Sigmoid colon (tissue), 6 donors: ENCODE measurements at regions not wholly inside any gene's neighbourhood (a gene's known extent, or its start where the extent isn't known, plus 50 kb on each side); places are given as distances from the start of the nearest gene placed in this dataset.

Experiments used
- DNase-seq: peaks from one replicate; pipeline ENCODE4 v3.0.0-alpha.2; 2019
- H3K27ac ChIP-seq, 4 donors: fragments of 200-600 bp; sonication (generic); one replicate each; pipeline ENCODE4 v1.5.1; 2016 to 2019; ENCODE audit warnings: mild to moderate bottlenecking in 1 of 4
- H3K27me3 ChIP-seq, 3 donors: fragments of 200-600 bp; sonication (generic); one replicate each; pipeline ENCODE4 v1.5.1; 2019; ENCODE audit warnings: mild to moderate bottlenecking in 1 of 3
- H3K36me3 ChIP-seq, 4 donors: fragments of 200-600 bp; sonication (generic); one replicate each; pipeline ENCODE4 v1.5.1; 2016 to 2019
- H3K4me1 ChIP-seq, 4 donors: fragments of 200-600 bp; sonication (generic); one replicate each; pipeline ENCODE4 v1.5.1; 2017 to 2019
- H3K4me3 ChIP-seq, 4 donors: fragments of 200-600 bp; sonication (generic); one replicate each; pipeline ENCODE4 v1.5.1; 2017 to 2019; ENCODE audit warnings: mild to moderate bottlenecking in 2 of 4, moderate library complexity in 1 of 4
- H3K9me3 ChIP-seq, 4 donors: fragments of 200-600 bp in 3 of 4; sonication (generic) in 3 of 4; one replicate each; pipeline versions ENCODE4 v1.5.1 to v1.6.1; 2013 to 2019
- CTCF ChIP-seq, 4 experiments: fragments of 450-650 bp in 3 of 4; fragments of 200-600 bp in 1 of 4; IDR thresholded peaks; one replicate each; pipeline ENCODE4 v1.5.1; 2016 to 2019; ENCODE audit warnings: antibody characterized with exemption in 4 of 4, mild to moderate bottlenecking in 3 of 4, moderate library complexity in 2 of 4
- EP300 ChIP-seq, 4 donors: sonication (generic); formaldehyde crosslinking; IDR thresholded peaks; one replicate each; pipeline ENCODE4 v1.6.1; 2017; ENCODE audit warnings: antibody characterized with exemption in 4 of 4
- POLR2A ChIP-seq, 2 donors: fragments of 450-650 bp; IDR thresholded peaks; one replicate each; pipeline ENCODE4 v1.6.1; 2016; ENCODE audit warnings: antibody characterized with exemption in 2 of 2, mild to moderate bottlenecking in 2 of 2, moderate library complexity in 2 of 2
- POLR2AphosphoS5 ChIP-seq, 4 donors: sonication (generic); formaldehyde crosslinking; IDR thresholded peaks; one replicate each; pipeline ENCODE4 v1.6.1; 2017; ENCODE audit warnings: antibody characterized with exemption in 4 of 4
- WGBS, 2 donors: extraction: QIAGEN DNeasy Blood & Tissue Kit; methylation state at CpG; one replicate each; pipeline ENCODE4 v1.1.7; 2013; 5-methylcytosine and 5-hydroxymethylcytosine counted together
- intact Hi-C: fragments of 100-400 bp; cut with DNase I; formaldehyde crosslinking; loops from one replicate; pipeline ENCODE4 v1.15.1; 2023
- donor health status: healthy with polysubstance abuse.
- donor health status: healthy.

DNA sequence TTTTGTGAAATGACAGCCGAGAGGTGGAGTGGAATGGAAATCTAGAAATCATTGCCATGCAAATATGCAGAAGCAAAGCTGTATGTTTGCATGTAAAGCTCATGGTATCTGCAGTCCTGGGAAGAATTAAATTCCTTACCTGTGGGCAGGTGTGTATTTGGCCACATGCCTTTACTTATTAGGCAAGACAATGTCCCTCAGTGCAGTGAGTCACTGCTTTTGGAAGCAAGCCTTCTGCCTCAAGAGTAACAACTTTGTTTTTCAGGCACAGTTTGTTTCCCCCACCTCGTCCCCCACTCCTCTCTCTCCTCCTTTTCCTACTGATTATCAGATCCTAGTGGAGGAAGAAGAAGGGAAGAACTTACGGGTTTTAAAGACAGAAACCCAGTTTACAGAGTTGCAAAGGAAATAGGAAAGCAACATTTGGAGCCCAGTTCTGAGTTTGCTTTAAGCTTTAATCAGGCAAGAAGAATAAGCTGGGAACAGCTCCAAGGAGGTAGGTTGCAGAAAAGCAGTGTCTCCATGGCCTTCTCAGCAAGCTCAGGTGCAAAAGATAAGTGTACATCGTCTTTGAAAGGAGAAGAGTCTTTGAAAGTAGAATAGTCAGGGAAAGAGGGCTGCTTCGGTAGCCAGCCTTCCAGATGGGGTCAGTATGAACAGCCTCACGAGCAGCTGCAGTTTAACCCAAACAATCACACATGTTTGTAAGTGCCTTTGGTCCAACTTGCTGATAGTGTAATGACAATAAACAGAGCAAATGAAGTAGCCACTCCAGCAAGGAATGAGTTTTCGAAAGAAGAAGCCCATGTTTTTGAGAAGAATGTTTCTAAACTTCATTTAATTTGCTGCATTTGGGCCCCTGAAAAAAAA is 190.1 kb downstream of the KLF5 start:
- 18 to 55% methylated on average over 7 of the region's 7 CpGs for WGBS, 2 donors
- intact Hi-C loops: no loop called here
- H3K27me3 ChIP-seq: no peaks in the 10 kb centered on the region
- H3K27ac ChIP-seq: no peak overlapping the region
- TF ChIP-seq POLR2A (IDR thresholded peaks at IDR 0.05): no peak
- TF ChIP-seq POLR2AphosphoS5 (IDR thresholded peaks at IDR 0.05): no peak
- no peak for TF ChIP-seq EP300 (IDR thresholded peaks at IDR 0.05)
- no peak for TF ChIP-seq CTCF (IDR thresholded peaks at IDR 0.05)
- no peak overlapping the region for H3K4me3 ChIP-seq
- H3K36me3 ChIP-seq: no peaks in the 10 kb centered on the region
- no peak for DNase-seq
- peaks cover 0 to 9% (median 0%) of the 10 kb centered on the region in 4 donors for H3K4me1 ChIP-seq
- H3K9me3 ChIP-seq: no peaks in the 10 kb centered on the region

DNA sequence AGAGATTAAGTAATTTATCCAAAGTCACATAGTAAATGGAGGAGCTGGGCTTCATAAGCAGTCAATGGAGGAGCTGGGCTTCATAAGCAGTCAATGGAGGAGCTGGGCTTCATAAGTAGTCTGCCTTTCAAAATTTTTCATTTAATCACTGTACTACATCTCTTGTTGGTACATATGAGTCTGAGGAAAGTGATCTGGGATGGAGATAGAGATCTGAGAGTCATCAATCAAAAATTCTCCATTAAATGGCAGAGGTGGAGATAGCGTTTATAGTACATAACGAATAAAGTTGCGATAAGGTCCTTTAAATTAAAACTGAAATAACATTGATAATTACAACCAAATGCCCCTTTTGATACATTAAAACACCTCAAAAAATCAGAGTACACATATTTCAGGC is 189.3 kb downstream of the KLF5 start:
- intact Hi-C loops: no loop called here
- no peaks in the 10 kb centered on the region for H3K9me3 ChIP-seq
- H3K4me1 ChIP-seq: peaks cover 0 to 9% (median 0%) of the 10 kb centered on the region in 4 donors
- no peak overlapping the region for H3K27ac ChIP-seq
- H3K36me3 ChIP-seq: no peaks in the 10 kb centered on the region
- H3K4me3 ChIP-seq: no peak overlapping the region
- TF ChIP-seq POLR2AphosphoS5 (IDR thresholded peaks at IDR 0.05) (no peak), CTCF (IDR thresholded peaks at IDR 0.05) (no peak), EP300 (IDR thresholded peaks at IDR 0.05) (no peak), POLR2A (IDR thresholded peaks at IDR 0.05) (no peak)
- no peak for DNase-seq
- 98% methylated on average over 3 of the region's 3 CpGs for WGBS, 2 donors
- H3K27me3 ChIP-seq: no peaks in the 10 kb centered on the region

DNA sequence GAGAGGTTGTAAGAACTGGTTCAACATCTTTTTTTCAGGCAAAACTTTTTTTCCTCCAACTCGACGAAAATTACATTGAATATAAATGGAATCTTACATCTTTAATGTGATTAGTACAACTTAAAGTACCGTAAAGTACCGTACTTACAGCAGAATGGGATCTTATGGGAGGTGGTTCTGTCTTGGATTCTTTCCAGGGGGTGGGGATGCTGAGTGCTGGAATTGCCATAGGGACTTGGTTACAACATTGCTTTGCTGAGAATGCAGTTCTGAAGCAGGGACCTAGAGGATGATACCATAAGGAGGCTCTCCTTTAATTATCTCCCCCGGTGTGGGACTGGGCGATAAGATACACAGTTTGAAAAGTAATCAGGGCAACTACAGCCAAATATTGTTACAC is 186.4 kb downstream of the KLF5 start:
- Histone ChIP-seq H3K27ac (no peak overlapping the region), H3K36me3 (no peaks in the 10 kb centered on the region), H3K9me3 (no peaks in the 10 kb centered on the region), H3K27me3 (no peaks in the 10 kb centered on the region), H3K4me3 (no peak overlapping the region), H3K4me1 (peaks cover 0 to 9% (median 0%) of the 10 kb centered on the region in 4 donors)
- TF ChIP-seq POLR2AphosphoS5 (IDR thresholded peaks at IDR 0.05) (no peak), CTCF (IDR thresholded peaks at IDR 0.05) (no peak), EP300 (IDR thresholded peaks at IDR 0.05) (no peak), POLR2A (IDR thresholded peaks at IDR 0.05) (no peak)
- 80 to 89% methylated on average over 6 of the region's 6 CpGs for WGBS, 2 donors
- no peak for DNase-seq
- intact Hi-C loops: no loop called here

DNA sequence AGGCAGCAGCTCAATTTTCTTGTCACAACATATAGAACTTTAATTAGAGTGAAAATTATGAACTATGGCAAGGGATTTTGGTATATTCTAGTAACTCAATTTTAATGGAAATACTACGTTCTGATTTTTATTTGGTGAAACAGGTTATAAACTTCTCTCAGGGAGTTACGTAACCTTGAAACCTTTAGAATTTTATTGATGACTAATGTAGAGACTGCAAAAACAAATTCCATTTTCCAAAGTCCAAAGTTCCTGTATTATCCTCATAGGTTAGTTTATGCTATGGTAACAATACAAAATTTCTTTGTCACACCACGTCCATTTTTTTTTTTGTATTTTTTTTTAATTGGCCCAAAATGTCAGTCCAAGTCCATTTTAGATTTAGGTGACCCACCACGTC is 185.7 kb downstream of the KLF5 start:
- no peak overlapping the region for H3K4me3 ChIP-seq
- no peak for DNase-seq
- H3K36me3 ChIP-seq: no peaks in the 10 kb centered on the region
- no peak overlapping the region for H3K27ac ChIP-seq
- intact Hi-C loops: no loop called here
- no peaks in the 10 kb centered on the region for H3K9me3 ChIP-seq
- no peaks in the 10 kb centered on the region for H3K27me3 ChIP-seq
- 72 to 85% methylated on average over 4 of the region's 4 CpGs for WGBS, 2 donors
- H3K4me1 ChIP-seq: peaks cover 0 to 9% (median 0%) of the 10 kb centered on the region in 4 donors
- no peak for TF ChIP-seq POLR2A (IDR thresholded peaks at IDR 0.05)
- no peak for TF ChIP-seq CTCF (IDR thresholded peaks at IDR 0.05)
- TF ChIP-seq POLR2AphosphoS5 (IDR thresholded peaks at IDR 0.05): no peak
- no peak for TF ChIP-seq EP300 (IDR thresholded peaks at IDR 0.05)
